ENCODE measurements at regions not wholly inside any gene's neighbourhood (a gene's known extent, or its start where the extent isn't known, plus 50 kb on each side); places are given as distances from the start of the nearest gene placed in this dataset.

DNA sequence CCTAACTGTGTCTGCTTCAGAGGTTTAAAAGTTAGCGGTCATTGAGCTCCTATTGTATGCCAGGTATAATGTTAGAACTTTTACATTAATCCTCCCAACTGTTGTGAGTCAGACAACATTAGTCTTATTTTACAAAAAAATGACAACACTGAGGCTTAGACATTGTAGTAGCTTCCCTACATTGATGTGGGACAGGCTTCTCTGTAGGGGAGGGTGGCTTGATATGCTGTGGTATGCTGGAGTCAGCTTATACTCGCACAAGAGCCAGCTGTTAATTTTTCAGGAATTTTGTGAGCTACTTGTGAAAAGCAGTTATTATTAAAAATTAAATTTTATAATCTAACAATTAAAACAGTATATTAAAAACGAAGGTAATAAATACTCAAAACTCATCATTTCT is 64.8 kb upstream of the NAV2 start:
- TF ChIP-seq, protein P1, sequence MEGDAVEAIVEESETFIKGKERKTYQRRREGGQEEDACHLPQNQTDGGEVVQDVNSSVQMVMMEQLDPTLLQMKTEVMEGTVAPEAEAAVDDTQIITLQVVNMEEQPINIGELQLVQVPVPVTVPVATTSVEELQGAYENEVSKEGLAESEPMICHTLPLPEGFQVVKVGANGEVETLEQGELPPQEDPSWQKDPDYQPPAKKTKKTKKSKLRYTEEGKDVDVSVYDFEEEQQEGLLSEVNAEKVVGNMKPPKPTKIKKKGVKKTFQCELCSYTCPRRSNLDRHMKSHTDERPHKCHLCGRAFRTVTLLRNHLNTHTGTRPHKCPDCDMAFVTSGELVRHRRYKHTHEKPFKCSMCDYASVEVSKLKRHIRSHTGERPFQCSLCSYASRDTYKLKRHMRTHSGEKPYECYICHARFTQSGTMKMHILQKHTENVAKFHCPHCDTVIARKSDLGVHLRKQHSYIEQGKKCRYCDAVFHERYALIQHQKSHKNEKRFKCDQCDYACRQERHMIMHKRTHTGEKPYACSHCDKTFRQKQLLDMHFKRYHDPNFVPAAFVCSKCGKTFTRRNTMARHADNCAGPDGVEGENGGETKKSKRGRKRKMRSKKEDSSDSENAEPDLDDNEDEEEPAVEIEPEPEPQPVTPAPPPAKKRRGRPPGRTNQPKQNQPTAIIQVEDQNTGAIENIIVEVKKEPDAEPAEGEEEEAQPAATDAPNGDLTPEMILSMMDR (conservative IDR thresholded peaks at IDR 0.05; ENCODE audit: low read depth in 2 of 2), result no peak
- TF ChIP-seq EZH2phosphoT487 (IDR thresholded peaks at IDR 0.05; ENCODE audit: unreplicated experiment) (no peak), EZH2 (IDR thresholded peaks at IDR 0.05; ENCODE audit: low read depth, unreplicated experiment) (no peak), CREB1 (CRISPR knock-in tag; IDR thresholded peaks at IDR 0.05; ENCODE audit: low read depth) (no peak), REST (IDR thresholded peaks at IDR 0.05; ENCODE audit: unreplicated experiment) (no peak), POLR2AphosphoS5 (IDR thresholded peaks at IDR 0.05; ENCODE audit: low read depth) (no peak), NANOG (IDR thresholded peaks at IDR 0.05; ENCODE audit: borderline replicate concordance) (no peak), ETS1 (IDR thresholded peaks at IDR 0.05) (no peak)
